ENCODE measurements at regions not wholly inside any gene's neighbourhood (a gene's known extent, or its start where the extent isn't known, plus 50 kb on each side); places are given as distances from the start of the nearest gene placed in this dataset.

DNA sequence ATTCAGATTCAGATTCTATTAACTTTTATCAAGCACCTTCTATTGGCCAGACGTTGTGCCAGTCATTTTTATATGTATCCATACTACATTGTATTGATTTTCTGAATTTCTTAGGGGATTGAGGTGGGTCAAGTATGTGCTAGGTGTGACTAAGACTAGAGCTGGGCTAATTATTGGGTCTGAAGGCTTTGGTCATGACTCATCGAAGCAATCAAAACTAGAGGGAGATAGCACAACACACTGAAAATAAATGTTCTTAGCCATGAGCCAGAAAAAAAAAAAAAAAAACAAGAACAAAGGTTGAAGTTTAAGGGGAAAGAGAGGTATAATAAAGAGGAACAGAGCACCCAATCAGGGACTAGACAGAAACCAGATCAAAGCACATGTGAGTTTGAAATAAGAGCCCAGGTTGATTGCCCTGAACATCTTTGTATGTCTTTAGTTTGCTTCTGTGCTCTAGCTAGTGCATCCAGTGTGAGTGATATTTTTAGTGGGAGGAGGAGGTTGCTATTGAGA lies 171.6 kb upstream of the FOXP2 start:
- Histone ChIP-seq H3K4me1 (ENCODE audit: insufficient read depth, low read length, severe bottlenecking) (no peaks in the 10 kb centered on the region), H2AFZ (ENCODE audit: low read length) (no peak overlapping the region), H3K4me3 (ENCODE audit: low read depth, low read length, poor library complexity, severe bottlenecking) (no peak overlapping the region), H3K36me3 (ENCODE audit: insufficient read depth, low read length) (no peaks in the 10 kb centered on the region), H3K79me2 (ENCODE audit: insufficient read depth, low read length) (no peaks in the 10 kb centered on the region), H4K20me1 (ENCODE audit: insufficient read depth, low read length) (no peaks in the 10 kb centered on the region), H3F3A (ENCODE audit: insufficient read depth, low read length) (no peaks in the 10 kb centered on the region), H3K9me3 (ENCODE audit: low read length) (no peaks in the 10 kb centered on the region), H3K27me3 (ENCODE audit: insufficient read depth, low read length) (no peaks in the 10 kb centered on the region), H3K4me2 (ENCODE audit: low read length) (no peak overlapping the region), H3K9ac (ENCODE audit: low read length) (no peak overlapping the region), H3K9me2 (ENCODE audit: low read depth, low read length) (no peaks in the 10 kb centered on the region), H3K27ac (ENCODE audit: low read depth, low read length, poor library complexity, severe bottlenecking) (no peak overlapping the region)
- TF ChIP-seq EZH2 (IDR thresholded peaks at IDR 0.05; ENCODE audit: borderline replicate concordance, low read length) = no peak
- TF ChIP-seq, protein P1, sequence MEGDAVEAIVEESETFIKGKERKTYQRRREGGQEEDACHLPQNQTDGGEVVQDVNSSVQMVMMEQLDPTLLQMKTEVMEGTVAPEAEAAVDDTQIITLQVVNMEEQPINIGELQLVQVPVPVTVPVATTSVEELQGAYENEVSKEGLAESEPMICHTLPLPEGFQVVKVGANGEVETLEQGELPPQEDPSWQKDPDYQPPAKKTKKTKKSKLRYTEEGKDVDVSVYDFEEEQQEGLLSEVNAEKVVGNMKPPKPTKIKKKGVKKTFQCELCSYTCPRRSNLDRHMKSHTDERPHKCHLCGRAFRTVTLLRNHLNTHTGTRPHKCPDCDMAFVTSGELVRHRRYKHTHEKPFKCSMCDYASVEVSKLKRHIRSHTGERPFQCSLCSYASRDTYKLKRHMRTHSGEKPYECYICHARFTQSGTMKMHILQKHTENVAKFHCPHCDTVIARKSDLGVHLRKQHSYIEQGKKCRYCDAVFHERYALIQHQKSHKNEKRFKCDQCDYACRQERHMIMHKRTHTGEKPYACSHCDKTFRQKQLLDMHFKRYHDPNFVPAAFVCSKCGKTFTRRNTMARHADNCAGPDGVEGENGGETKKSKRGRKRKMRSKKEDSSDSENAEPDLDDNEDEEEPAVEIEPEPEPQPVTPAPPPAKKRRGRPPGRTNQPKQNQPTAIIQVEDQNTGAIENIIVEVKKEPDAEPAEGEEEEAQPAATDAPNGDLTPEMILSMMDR (IDR thresholded peaks at IDR 0.05; ENCODE audit: low read length) = no peak

DNA sequence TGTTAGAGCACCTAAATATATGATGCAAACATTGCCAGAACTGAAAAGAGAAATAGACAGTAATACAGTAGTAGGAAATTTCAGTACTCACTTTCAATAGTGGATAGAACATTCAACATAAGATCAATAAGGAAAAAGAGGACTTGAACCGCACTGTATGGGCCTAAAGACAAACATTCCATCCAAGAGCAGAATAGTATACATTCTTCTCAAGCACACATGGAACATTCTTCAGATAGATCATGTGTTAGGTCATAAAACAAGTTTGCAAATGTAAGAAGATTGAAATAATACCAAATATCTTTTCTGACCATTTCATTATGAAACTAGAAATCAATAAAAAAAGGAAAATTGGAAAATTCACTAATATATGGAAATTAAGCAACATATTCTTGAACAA lies 185.4 kb upstream of the FOXP2 start:
- H3K79me2 ChIP-seq (ENCODE audit: insufficient read depth, low read length) = no peaks in the 10 kb centered on the region
- H2AFZ ChIP-seq (ENCODE audit: low read length) = no peak overlapping the region
- H3K9ac ChIP-seq (ENCODE audit: low read length) = no peak overlapping the region
- H3K4me1 ChIP-seq (ENCODE audit: insufficient read depth, low read length, severe bottlenecking) = no peaks in the 10 kb centered on the region
- H4K20me1 ChIP-seq (ENCODE audit: insufficient read depth, low read length) = no peaks in the 10 kb centered on the region
- H3K4me3 ChIP-seq (ENCODE audit: low read depth, low read length, poor library complexity, severe bottlenecking) = no peak overlapping the region
- no peak for TF ChIP-seq EZH2 (IDR thresholded peaks at IDR 0.05; ENCODE audit: borderline replicate concordance, low read length)
- TF ChIP-seq, protein P1 (IDR thresholded peaks at IDR 0.05; ENCODE audit: low read length) = no peak
- no peaks in the 10 kb centered on the region for H3K27me3 ChIP-seq (ENCODE audit: insufficient read depth, low read length)
- no peak overlapping the region for H3K27ac ChIP-seq (ENCODE audit: low read depth, low read length, poor library complexity, severe bottlenecking)
- no peaks in the 10 kb centered on the region for H3K36me3 ChIP-seq (ENCODE audit: insufficient read depth, low read length)
- no peak overlapping the region for H3K4me2 ChIP-seq (ENCODE audit: low read length)
- no peaks in the 10 kb centered on the region for H3K9me3 ChIP-seq (ENCODE audit: low read length)
- no peaks in the 10 kb centered on the region for H3K9me2 ChIP-seq (ENCODE audit: low read depth, low read length)
- H3F3A ChIP-seq (ENCODE audit: insufficient read depth, low read length) = no peaks in the 10 kb centered on the region

DNA sequence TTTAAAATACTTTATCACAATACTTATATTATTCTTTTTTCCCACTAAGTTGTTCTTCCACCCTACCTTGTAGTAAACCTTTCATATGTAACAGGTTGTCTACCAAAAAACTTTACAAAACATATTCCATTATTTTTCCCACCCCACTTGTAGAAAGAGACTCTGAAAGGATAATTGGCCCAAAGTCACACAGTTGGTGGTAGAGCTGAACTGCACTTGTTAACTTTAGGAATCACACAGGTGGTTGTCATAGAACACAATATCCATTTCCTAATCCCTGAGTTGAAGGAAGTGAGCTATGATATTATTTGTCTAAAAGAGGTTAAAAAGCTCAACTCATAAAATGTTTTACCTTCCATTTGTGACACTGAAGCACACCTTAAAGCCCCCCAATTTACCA lies 188.8 kb upstream of the FOXP2 start:
- H3K27ac ChIP-seq (ENCODE audit: low read depth, low read length, poor library complexity, severe bottlenecking) = no peak overlapping the region

More for the DNA sequence above, 188.8 kb upstream of the FOXP2 start:
- Histone ChIP-seq H3K9ac (ENCODE audit: low read length) (no peak overlapping the region), H3K36me3 (ENCODE audit: insufficient read depth, low read length) (no peaks in the 10 kb centered on the region), H3K9me2 (ENCODE audit: low read depth, low read length) (no peaks in the 10 kb centered on the region), H4K20me1 (ENCODE audit: insufficient read depth, low read length) (no peaks in the 10 kb centered on the region), H3K27me3 (ENCODE audit: insufficient read depth, low read length) (no peaks in the 10 kb centered on the region), H3K4me3 (ENCODE audit: low read depth, low read length, poor library complexity, severe bottlenecking) (no peak overlapping the region), H3K4me2 (ENCODE audit: low read length) (no peak overlapping the region), H3K4me1 (ENCODE audit: insufficient read depth, low read length, severe bottlenecking) (no peaks in the 10 kb centered on the region), H3K79me2 (ENCODE audit: insufficient read depth, low read length) (no peaks in the 10 kb centered on the region), H3K9me3 (ENCODE audit: low read length) (no peaks in the 10 kb centered on the region), H2AFZ (ENCODE audit: low read length) (no peak overlapping the region), H3F3A (ENCODE audit: insufficient read depth, low read length) (no peaks in the 10 kb centered on the region)
- TF ChIP-seq EZH2 (IDR thresholded peaks at IDR 0.05; ENCODE audit: borderline replicate concordance, low read length) = no peak
- TF ChIP-seq, protein P1 (IDR thresholded peaks at IDR 0.05; ENCODE audit: low read length) = no peak
